Lower leg skin (tissue), 4 donors: ENCODE measurements at regions not wholly inside any gene's neighbourhood (a gene's known extent, or its start where the extent isn't known, plus 50 kb on each side); places are given as distances from the start of the nearest gene placed in this dataset.

Experiments
- DNase-seq, 2 donors: peaks; one replicate each; pipeline ENCODE4 v3.0.0-alpha.2; 2019; ENCODE audit warnings: low spot score in 2 of 2
- H3K4me3 ChIP-seq: fragments of 200-600 bp; sonication (generic); 2 replicates; pipeline ENCODE4 v1.5.1; 2017; ENCODE audit warnings: mild to moderate bottlenecking, low read depth; ENCODE audit not compliant: poor library complexity, severe bottlenecking
- POLR2A ChIP-seq, 2 donors: fragments of 450-650 bp; IDR thresholded peaks; one replicate each; pipeline ENCODE4 v1.6.1; 2016 to 2017; ENCODE audit warnings: antibody characterized with exemption in 2 of 2, mild to moderate bottlenecking in 1 of 2, moderate library complexity in 1 of 2
- WGBS, 2 donors: methylation state at CpG; one replicate each; pipeline ENCODE4 v1.1.5; 2018; 5-methylcytosine and 5-hydroxymethylcytosine counted together
- intact Hi-C: fragments of 100-400 bp; cut with DNase I; formaldehyde crosslinking; loops from one replicate; pipeline ENCODE4 v1.15.0; 2023; ENCODE audit warnings: low total_unique reads
- TF ChIP-seq, protein P1 (sequence below), 3 donors: fragments of 450-650 bp; IDR thresholded peaks; one replicate each; pipeline ENCODE4 v1.5.1; 2016; ENCODE audit warnings: antibody characterized with exemption in 3 of 3, mild to moderate bottlenecking in 3 of 3, moderate library complexity in 2 of 3

- no peak overlapping the region for H3K4me3 ChIP-seq
- TF ChIP-seq, protein P1, sequence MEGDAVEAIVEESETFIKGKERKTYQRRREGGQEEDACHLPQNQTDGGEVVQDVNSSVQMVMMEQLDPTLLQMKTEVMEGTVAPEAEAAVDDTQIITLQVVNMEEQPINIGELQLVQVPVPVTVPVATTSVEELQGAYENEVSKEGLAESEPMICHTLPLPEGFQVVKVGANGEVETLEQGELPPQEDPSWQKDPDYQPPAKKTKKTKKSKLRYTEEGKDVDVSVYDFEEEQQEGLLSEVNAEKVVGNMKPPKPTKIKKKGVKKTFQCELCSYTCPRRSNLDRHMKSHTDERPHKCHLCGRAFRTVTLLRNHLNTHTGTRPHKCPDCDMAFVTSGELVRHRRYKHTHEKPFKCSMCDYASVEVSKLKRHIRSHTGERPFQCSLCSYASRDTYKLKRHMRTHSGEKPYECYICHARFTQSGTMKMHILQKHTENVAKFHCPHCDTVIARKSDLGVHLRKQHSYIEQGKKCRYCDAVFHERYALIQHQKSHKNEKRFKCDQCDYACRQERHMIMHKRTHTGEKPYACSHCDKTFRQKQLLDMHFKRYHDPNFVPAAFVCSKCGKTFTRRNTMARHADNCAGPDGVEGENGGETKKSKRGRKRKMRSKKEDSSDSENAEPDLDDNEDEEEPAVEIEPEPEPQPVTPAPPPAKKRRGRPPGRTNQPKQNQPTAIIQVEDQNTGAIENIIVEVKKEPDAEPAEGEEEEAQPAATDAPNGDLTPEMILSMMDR (IDR thresholded peaks at IDR 0.05): no peak
- TF ChIP-seq POLR2A (IDR thresholded peaks at IDR 0.05): no peak
- 85% methylated on average over 4 of the region's 4 CpGs for WGBS, 2 donors
- intact Hi-C loops: no loop called here
- DNase-seq: no peak
Observed at GRCh38 chr2:176813156-176813555, 399.4 kb upstream of the HNRNPA3 start.

DNA sequence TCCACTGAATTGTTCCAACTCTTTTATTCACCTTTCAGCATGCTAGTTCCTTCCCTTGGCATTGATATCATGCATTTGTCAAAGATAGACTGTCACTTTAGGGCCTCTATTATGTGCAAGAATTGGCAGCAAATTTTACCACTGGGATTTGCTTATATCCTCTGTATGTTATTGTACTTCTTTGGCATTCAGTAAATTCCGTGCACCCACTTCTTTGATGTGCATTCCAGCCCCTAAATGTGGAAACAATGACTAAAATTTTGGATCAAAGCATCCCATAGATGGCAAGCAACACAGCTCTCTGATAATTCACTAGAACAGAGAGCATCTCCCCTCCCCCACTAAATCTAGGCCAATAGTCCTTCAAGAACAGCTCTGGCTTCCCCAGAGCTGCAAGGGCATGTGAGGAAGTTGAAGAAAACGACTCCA lies 399.0 kb upstream of the HNRNPA3 start:
- DNase-seq: no peak
- TF ChIP-seq POLR2A (IDR thresholded peaks at IDR 0.05): no peak
- TF ChIP-seq, protein P1 (IDR thresholded peaks at IDR 0.05): no peak
- 60 to 62% methylated on average over 2 of the region's 2 CpGs for WGBS, 2 donors
- H3K4me3 ChIP-seq: no peak overlapping the region
- intact Hi-C loops: no loop called here

DNA sequence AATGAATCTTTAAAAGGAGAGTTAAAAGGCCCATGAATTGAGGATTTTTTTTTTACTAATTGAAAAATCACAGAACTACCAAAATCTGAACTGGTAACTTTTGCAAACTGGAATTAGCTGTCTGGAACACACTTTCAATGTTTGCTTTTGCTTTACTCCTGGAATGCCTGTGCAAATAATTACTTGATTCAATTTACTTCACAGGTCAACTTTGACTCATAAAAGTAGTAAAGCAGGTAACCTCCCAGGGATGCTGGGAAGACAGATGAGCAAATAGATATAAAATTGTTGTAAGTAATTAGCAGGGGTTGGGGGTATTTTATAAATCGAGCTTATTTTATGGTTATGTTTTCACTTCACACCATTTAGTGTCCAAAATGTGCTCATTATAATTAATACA lies 398.3 kb upstream of the HNRNPA3 start:
- 2 to 16% methylated on average over 1 of the region's 1 CpG for WGBS, 2 donors
- TF ChIP-seq POLR2A (IDR thresholded peaks at IDR 0.05): no peak
- TF ChIP-seq, protein P1 (IDR thresholded peaks at IDR 0.05): no peak
- no peak overlapping the region for H3K4me3 ChIP-seq
- intact Hi-C loops: no loop called here
- DNase-seq: no peak

DNA sequence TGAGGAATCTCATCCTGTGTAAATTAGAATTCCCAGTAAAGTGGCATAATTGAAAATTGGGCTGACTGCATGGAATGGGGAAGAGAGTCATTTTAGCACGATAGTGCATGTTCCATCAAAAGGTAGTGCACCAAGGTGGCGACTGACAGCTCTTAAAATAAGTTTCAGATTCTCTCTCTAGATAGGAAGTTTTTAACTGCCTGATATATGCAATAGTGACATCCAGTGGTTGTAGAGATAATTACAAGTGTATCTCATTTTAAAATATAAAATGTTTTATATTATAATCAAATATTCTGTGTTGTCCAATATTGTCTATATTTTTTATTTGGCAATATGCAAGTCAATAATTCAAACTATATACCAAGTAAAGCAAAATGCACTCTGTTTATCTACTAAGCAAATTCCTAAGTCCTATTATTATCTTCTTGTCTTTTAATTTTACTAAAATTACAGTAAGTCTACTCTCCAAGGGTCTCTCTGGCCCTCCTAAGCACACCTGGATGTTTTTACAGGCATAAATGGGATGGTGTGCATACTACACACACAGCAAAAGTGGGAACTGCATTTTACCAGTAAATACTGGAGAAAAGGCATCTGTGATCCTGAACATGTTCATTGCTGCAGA lies 397.7 kb upstream of the HNRNPA3 start:
- no peak for TF ChIP-seq POLR2A (IDR thresholded peaks at IDR 0.05)
- TF ChIP-seq, protein P1 (IDR thresholded peaks at IDR 0.05): no peak
- no peak overlapping the region for H3K4me3 ChIP-seq
- 0 to 1% methylated on average over 2 of the region's 2 CpGs for WGBS, 2 donors
- intact Hi-C loops: no loop called here
- DNase-seq: no peak

DNA sequence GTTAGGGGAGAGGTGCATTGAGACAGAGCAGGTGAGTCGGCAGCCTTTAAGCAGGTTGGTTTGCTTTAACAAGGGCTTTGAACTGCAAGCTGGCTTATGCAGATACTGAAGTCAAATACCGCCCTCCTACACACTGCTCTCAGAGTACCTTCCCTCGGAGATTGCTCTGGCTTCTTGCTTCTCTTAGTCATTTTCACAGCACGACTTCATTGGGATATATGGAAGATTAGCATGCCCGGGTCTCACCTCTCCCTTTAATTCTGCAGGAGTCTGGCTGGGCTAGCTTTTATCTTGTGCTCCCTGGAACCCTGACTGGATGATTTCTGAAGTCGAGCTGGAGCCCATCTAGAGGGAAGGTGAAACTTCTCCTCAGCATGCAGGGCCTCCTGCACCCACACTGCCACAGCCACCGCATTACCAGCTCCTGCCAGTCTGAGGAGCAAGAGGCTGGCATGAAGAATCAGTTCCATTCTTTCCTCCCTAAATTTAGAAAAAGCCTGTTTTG lies 395.5 kb upstream of the HNRNPA3 start:
- TF ChIP-seq, protein P1 (IDR thresholded peaks at IDR 0.05): no peak
- TF ChIP-seq POLR2A (IDR thresholded peaks at IDR 0.05): no peak
- no peak for DNase-seq
- intact Hi-C loops: no loop called here
- H3K4me3 ChIP-seq: no peak overlapping the region
- WGBS, 2 donors: 69 to 81% methylated on average over 7 of the region's 7 CpGs

- WGBS, 2 donors: 59 to 83% methylated on average over 4 of the region's 4 CpGs
- no peak overlapping the region for H3K4me3 ChIP-seq
- no peak for DNase-seq
- intact Hi-C loops: no loop called here
- TF ChIP-seq, protein P1 (IDR thresholded peaks at IDR 0.05): no peak
- no peak for TF ChIP-seq POLR2A (IDR thresholded peaks at IDR 0.05)
Observed at GRCh38 chr2:176818076-176818475, 394.5 kb upstream of the HNRNPA3 start.
